ENCODE measurements at regions not wholly inside any gene's neighbourhood (a gene's known extent, or its start where the extent isn't known, plus 50 kb on each side); places are given as distances from the start of the nearest gene placed in this dataset.

GRCh38 chr10:109430043-109430760, 493.1 kb downstream of the XPNPEP1 start:
- no peaks in the 10 kb centered on the region for H3K27me3 ChIP-seq
- DNase-seq (no peak), ATAC-seq (no peak)
- WGBS, 4 donors, result 77 to 79% (median 78%) methylated on average over 6 of the region's 6 CpGs
- no peak overlapping the region for H3K4me3 ChIP-seq
- H3K27ac ChIP-seq, result no peak overlapping the region
- TF ChIP-seq POLR2A (IDR thresholded peaks at IDR 0.05) (no peak), CTCF (IDR thresholded peaks at IDR 0.05) (no peak)
- H3K4me1 ChIP-seq, result no peaks in the 10 kb centered on the region
- intact Hi-C loops (cut with DNase I), result no loop called here
- H3K9me3 ChIP-seq, result no peaks in the 10 kb centered on the region
- H3K36me3 ChIP-seq, result no peaks in the 10 kb centered on the region

- WGBS, 4 donors, result 62 to 70% (median 63%) methylated on average over 3 of the region's 3 CpGs
- Histone ChIP-seq H3K9me3 (no peaks in the 10 kb centered on the region), H3K27me3 (no peaks in the 10 kb centered on the region), H3K36me3 (no peaks in the 10 kb centered on the region), H3K27ac (no peak overlapping the region), H3K4me3 (no peak overlapping the region), H3K4me1 (no peaks in the 10 kb centered on the region)
- ATAC-seq, result no peak
- intact Hi-C loops (cut with DNase I), result no loop called here
- TF ChIP-seq POLR2A (IDR thresholded peaks at IDR 0.05) (no peak), CTCF (IDR thresholded peaks at IDR 0.05) (no peak)
- DNase-seq, result no peak
These were observed 494.4 kb downstream of the XPNPEP1 start for GRCh38 chr10:109428775-109429491.

- H3K9me3 ChIP-seq, result no peaks in the 10 kb centered on the region
- H3K27ac ChIP-seq, result no peak overlapping the region
- WGBS, 4 donors, result 45 to 50% (median 48%) methylated on average over 2 of the region's 2 CpGs
- H3K36me3 ChIP-seq, result no peaks in the 10 kb centered on the region
- TF ChIP-seq POLR2A (IDR thresholded peaks at IDR 0.05), result no peak
- no peak for TF ChIP-seq CTCF (IDR thresholded peaks at IDR 0.05)
- ATAC-seq (no peak), DNase-seq (no peak)
- H3K4me3 ChIP-seq, result no peak overlapping the region
- intact Hi-C loops (cut with DNase I), result no loop called here
- H3K27me3 ChIP-seq, result no peaks in the 10 kb centered on the region
- H3K4me1 ChIP-seq, result no peaks in the 10 kb centered on the region
These were observed 495.9 kb downstream of the XPNPEP1 start for GRCh38 chr10:109427411-109427810.

GRCh38 chr10:109426987-109427386, 496.3 kb downstream of the XPNPEP1 start:
- TF ChIP-seq POLR2A (IDR thresholded peaks at IDR 0.05) (no peak), CTCF (IDR thresholded peaks at IDR 0.05) (no peak)
- DNase-seq (no peak), ATAC-seq (no peak)
- H3K36me3 ChIP-seq, result no peaks in the 10 kb centered on the region
- no peak overlapping the region for H3K4me3 ChIP-seq
- H3K27me3 ChIP-seq, result no peaks in the 10 kb centered on the region
- 41 to 72% (median 58%) methylated on average over 2 of the region's 2 CpGs for WGBS, 4 donors
- no peaks in the 10 kb centered on the region for H3K4me1 ChIP-seq
- intact Hi-C loops (cut with DNase I), result no loop called here
- no peak overlapping the region for H3K27ac ChIP-seq
- H3K9me3 ChIP-seq, result no peaks in the 10 kb centered on the region

Measured in heart left ventricle (tissue), 16 donors.